Testis (tissue), 2 donors: ENCODE measurements at regions not wholly inside any gene's neighbourhood (a gene's known extent, or its start where the extent isn't known, plus 50 kb on each side); places are given as distances from the start of the nearest gene placed in this dataset.
"Not testable (repeated sequence)": the region's sequence is repeated elsewhere in the genome, so short reads cannot be mapped to it uniquely, and the experiment has no call there.

Experiments used
- CTCF ChIP-seq, 3 experiments: fragments of 450-650 bp in 2 of 3; fragments of 200-600 bp in 1 of 3; sonication (generic) in 1 of 3; IDR thresholded peaks; one replicate each; pipeline ENCODE4 v1.5.1; 2016 to 2019; ENCODE audit warnings: antibody characterized with exemption in 3 of 3, mild to moderate bottlenecking in 2 of 3, moderate library complexity in 1 of 3
- POLR2A ChIP-seq: fragments of 450-650 bp; IDR thresholded peaks from one replicate; pipeline ENCODE4 v1.6.1; 2017; ENCODE audit warnings: antibody characterized with exemption, mild to moderate bottlenecking, moderate library complexity

- TF ChIP-seq POLR2A; CTCF (IDR thresholded peaks at IDR 0.05): not testable (repeated sequence)
Observed at GRCh38 chr15:39011066-39011465, 446.5 kb upstream of the RASGRP1 start.
